Stomach smooth muscle (tissue), 2 donors: ENCODE measurements at regions not wholly inside any gene's neighbourhood (a gene's known extent, or its start where the extent isn't known, plus 50 kb on each side); places are given as distances from the start of the nearest gene placed in this dataset.

Experiments
- H3K27ac ChIP-seq: one replicate; pipeline ENCODE4 v1.7.0; 2013; ENCODE audit warnings: mild to moderate bottlenecking, low read length, inconsistent platforms
- H3K27me3 ChIP-seq, 2 donors: one replicate each; pipeline ENCODE4 v1.7.0; 2013; ENCODE audit warnings: low read length in 2 of 2; ENCODE audit not compliant: insufficient read depth in 2 of 2, control insufficient read depth in 1 of 2
- H3K36me3 ChIP-seq, 2 donors: one replicate each; pipeline ENCODE4 v1.7.0; 2013; ENCODE audit warnings: low read length in 2 of 2; ENCODE audit not compliant: control insufficient read depth in 2 of 2, insufficient read depth in 2 of 2
- H3K4me1 ChIP-seq: one replicate; pipeline ENCODE4 v1.7.0; 2013; ENCODE audit warnings: low read length; ENCODE audit not compliant: control insufficient read depth, insufficient read depth
- H3K4me3 ChIP-seq, 2 donors: one replicate each; pipeline ENCODE4 v1.7.0; 2013; ENCODE audit warnings: low read length in 2 of 2
- H3K9ac ChIP-seq, 2 donors: one replicate each; pipeline ENCODE4 v1.7.0; 2013; ENCODE audit warnings: low read length in 2 of 2, mild to moderate bottlenecking in 1 of 2
- H3K9me3 ChIP-seq, 2 donors: one replicate each; pipeline ENCODE4 v1.7.0; 2013; ENCODE audit warnings: low read length in 2 of 2; ENCODE audit not compliant: control insufficient read depth in 2 of 2
- donor health status: healthy.
- donor health status: Pancreatic carcinoma.

DNA sequence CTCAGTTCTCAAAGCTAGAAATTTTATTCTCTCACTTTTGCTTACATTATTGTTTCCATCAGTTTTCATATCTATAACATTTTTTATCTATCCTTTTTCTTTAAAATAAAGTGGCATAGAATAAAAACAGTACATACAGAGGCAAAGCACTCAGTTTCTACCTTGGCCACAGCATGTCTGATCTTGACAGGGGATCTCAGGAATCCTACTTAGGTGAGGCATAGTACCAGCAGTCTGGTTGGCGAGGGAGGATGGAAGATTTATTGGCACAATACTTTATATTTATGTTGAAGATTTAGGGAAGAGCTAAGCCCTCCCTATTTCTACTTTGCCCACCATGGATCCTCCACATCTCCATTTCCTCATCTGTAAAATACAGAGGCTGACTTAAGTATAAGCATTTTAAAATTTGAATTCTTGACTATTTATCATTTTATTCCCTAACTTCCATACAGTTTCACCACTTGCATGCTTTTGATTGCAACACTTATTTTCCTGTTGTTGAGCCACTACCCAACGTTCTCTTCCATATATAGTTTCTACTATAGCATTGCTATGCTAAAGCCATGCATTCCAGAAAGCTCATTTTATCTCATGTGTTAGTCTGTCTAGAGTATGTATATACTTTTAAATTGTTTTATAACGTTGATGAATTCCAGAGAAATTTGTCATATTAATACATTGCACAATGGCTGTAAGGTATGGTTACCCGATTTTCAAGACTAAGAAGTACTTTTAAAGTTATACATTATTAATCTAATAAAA, 506.7 kb downstream of the KCTD12 start:
- H3K4me3 ChIP-seq: no peak overlapping the region

DNA sequence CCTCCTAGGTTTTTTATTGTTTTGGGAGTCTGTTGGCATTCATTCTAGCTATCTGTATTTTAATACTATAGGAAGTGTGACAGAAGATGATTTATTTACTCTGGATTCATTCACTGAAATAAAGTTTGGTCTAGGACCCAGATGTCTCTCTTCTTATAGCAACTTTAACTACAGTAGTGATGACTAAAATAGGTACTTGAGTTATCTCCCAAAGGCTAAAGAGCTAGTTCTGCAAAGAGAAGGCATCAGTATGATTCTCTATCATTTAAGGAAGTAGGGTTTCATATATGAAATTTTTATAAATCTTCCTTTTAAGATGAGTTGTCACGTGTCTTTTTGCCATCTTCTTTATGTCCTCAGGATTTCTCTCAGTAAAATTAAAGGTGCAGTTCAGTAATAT, 507.4 kb downstream of the KCTD12 start:
- H3K4me1 ChIP-seq: no peaks in the 10 kb centered on the region
- no peak overlapping the region for H3K27ac ChIP-seq
- no peaks in the 10 kb centered on the region for H3K27me3 ChIP-seq
- no peak overlapping the region for H3K9ac ChIP-seq
- no peak overlapping the region for H3K4me3 ChIP-seq
- H3K9me3 ChIP-seq: no peaks in the 10 kb centered on the region
- no peaks in the 10 kb centered on the region for H3K36me3 ChIP-seq

More for the DNA sequence above, 506.7 kb downstream of the KCTD12 start:
- Histone ChIP-seq H3K27ac (no peak overlapping the region), H3K4me1 (peaks cover 4% of the 10 kb centered on the region), H3K36me3 (no peaks in the 10 kb centered on the region), H3K9me3 (no peaks in the 10 kb centered on the region), H3K9ac (no peak overlapping the region), H3K27me3 (no peaks in the 10 kb centered on the region)

DNA sequence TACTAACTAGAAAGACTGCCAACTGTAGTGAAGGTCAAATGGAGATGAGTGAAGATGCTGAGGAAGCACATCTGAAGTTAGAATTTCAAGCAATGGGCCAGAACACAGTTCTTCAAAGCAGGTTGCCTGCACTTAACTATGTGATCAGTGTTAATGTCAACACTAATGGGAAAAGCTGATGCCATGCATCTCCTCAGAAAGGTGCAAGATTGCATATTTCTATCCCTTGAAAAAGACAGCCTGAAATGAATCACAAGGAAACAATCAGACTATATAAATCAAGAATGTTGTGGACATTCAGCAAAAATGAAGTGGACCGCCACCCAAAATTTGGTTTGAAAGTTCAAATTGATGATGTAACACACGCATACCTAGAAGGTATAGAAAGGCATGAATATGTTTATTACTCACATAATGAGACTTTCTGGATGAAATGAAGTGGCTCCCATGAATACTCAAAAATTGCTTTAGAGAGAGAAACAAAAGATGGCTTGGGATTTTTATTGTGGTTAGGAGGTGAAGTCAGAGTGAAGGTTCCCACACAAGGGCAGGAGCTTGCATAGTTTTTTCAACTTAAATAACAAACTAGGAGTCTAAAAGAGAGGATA, 522.4 kb downstream of the KCTD12 start:
- Histone ChIP-seq H3K27ac (no peak overlapping the region), H3K9me3 (no peaks in the 10 kb centered on the region), H3K9ac (no peak overlapping the region), H3K36me3 (no peaks in the 10 kb centered on the region), H3K27me3 (no peaks in the 10 kb centered on the region), H3K4me3 (no peak overlapping the region), H3K4me1 (no peaks in the 10 kb centered on the region)

GRCh38 chr13:76361868-76362267, 524.3 kb downstream of the KCTD12 start:
- H3K36me3 ChIP-seq: no peaks in the 10 kb centered on the region
- H3K27me3 ChIP-seq: no peaks in the 10 kb centered on the region
- H3K9ac ChIP-seq: no peak overlapping the region
- H3K4me1 ChIP-seq: no peaks in the 10 kb centered on the region
- no peaks in the 10 kb centered on the region for H3K9me3 ChIP-seq
- no peak overlapping the region for H3K27ac ChIP-seq
- H3K4me3 ChIP-seq: no peak overlapping the region

DNA sequence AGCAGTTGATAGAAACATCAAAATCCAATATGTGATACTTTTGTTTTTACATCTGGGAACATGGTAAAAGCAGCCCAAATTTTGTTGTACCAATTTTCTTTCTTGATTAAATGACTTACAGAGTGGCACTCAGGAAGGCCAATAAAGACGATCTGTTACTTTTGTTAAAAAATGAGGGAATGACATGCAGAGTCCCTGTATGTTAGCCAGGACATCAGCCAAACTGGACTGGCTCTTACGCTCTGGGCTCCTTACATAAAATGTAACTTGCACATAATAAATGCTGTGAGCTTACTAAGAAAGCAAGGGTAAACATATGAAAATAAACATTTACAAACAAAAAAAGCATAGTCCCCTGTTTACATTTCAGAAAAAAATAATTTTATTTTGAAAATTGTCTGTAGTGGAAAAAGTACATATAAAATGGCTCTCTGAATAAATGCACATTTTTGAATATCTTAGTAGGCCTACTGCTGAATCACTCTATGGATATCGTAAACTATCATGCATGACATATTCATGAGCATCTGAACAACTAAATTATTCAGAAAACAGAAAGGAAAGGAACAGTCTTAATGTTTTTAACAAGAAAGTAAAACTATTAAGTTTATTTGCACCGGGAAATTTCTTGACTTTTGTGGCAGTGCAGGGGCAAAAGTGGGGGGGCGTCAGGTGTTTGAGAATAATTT, 534.5 kb downstream of the KCTD12 start:
- Histone ChIP-seq H3K9me3 (no peaks in the 10 kb centered on the region), H3K36me3 (no peaks in the 10 kb centered on the region), H3K4me3 (no peak overlapping the region), H3K27ac (no peak overlapping the region), H3K9ac (no peak overlapping the region), H3K27me3 (no peaks in the 10 kb centered on the region), H3K4me1 (no peaks in the 10 kb centered on the region)

DNA sequence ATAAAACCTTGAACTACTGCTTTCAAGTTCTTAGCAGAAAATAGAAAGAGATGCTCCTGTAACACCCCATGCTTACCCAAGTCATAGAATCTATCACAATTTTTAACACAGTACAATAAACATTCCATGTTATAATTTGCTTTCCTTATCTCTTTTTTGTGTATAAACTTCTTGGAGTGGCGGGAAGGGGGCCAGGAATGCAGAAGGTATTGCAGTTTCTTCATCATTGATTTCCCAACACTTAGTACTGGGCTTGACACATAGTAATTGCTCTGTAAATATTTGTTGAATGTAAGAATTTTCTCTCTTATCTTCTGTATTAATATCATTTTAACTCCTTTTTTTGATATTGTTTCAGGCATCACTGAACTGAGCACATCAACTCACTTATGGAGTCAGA, 535.8 kb downstream of the KCTD12 start:
- Histone ChIP-seq H3K4me3 (no peak overlapping the region), H3K9ac (no peak overlapping the region), H3K27me3 (no peaks in the 10 kb centered on the region), H3K4me1 (no peaks in the 10 kb centered on the region), H3K36me3 (no peaks in the 10 kb centered on the region), H3K27ac (no peak overlapping the region), H3K9me3 (no peaks in the 10 kb centered on the region)

DNA sequence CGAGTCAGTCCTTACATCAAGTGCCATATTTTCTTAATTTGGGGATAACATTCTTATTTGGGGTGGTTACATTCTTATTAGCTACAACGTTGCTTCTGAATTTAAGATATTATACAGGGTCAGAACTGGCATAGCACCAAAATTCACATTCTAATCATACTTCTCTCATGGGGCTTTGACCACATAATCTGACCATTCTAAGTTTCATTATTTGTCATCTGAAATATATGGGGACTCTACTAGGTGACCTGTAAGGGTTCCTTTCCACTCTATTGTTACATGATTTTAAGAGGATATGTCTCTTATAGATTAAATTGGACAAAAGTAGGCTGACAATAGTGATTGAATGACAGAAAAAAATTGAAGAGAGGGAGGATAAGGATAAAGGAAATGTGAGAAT, 536.5 kb downstream of the KCTD12 start:
- Histone ChIP-seq H3K9ac (no peak overlapping the region), H3K9me3 (no peaks in the 10 kb centered on the region), H3K36me3 (no peaks in the 10 kb centered on the region), H3K4me1 (no peaks in the 10 kb centered on the region), H3K27ac (no peak overlapping the region), H3K4me3 (no peak overlapping the region), H3K27me3 (no peaks in the 10 kb centered on the region)

DNA sequence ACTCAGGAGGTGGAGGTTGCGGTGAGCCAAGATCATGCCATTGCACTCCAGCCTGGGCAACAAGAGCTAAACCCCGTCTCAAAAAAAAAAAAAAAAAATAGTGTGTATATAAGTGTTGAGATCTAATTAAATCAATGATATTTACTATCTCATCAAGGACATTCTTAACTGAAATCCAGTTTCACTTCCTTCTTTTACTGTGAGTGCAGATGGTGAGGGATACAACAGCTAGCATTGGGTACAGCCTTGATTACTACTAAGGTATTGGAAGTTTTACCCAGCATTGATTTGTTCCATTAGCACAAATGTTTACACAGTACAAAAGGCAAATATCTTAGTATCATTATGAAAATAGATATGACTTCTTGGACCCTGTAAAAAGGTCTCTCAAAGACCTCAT, 546.6 kb downstream of the KCTD12 start:
- Histone ChIP-seq H3K9me3 (no peaks in the 10 kb centered on the region), H3K27me3 (no peaks in the 10 kb centered on the region), H3K4me3 (no peak overlapping the region), H3K36me3 (no peaks in the 10 kb centered on the region), H3K27ac (no peak overlapping the region), H3K4me1 (peaks cover 8% of the 10 kb centered on the region), H3K9ac (no peak overlapping the region)

DNA sequence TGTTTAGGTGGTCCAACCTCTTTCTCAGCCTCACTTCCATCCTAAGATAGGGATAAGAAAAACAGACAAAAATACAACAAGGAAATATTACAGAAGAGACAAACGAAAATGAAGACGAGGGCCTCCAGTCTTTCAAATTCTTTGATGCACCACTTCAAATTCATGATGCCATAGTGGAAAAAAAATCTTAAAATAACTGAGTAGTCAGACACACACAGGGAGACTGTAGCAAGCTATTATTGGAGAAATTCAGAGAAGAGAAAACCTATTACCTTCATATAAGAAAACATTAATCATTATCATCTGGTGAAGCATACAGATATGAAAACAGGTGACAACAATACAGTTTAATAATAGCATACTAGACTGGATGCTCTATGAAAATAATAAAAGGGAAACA, 548.2 kb downstream of the KCTD12 start:
- Histone ChIP-seq H3K9me3 (no peaks in the 10 kb centered on the region), H3K9ac (no peak overlapping the region), H3K36me3 (no peaks in the 10 kb centered on the region), H3K4me3 (no peak overlapping the region), H3K27me3 (no peaks in the 10 kb centered on the region), H3K4me1 (peaks cover 10% of the 10 kb centered on the region), H3K27ac (no peak overlapping the region)

DNA sequence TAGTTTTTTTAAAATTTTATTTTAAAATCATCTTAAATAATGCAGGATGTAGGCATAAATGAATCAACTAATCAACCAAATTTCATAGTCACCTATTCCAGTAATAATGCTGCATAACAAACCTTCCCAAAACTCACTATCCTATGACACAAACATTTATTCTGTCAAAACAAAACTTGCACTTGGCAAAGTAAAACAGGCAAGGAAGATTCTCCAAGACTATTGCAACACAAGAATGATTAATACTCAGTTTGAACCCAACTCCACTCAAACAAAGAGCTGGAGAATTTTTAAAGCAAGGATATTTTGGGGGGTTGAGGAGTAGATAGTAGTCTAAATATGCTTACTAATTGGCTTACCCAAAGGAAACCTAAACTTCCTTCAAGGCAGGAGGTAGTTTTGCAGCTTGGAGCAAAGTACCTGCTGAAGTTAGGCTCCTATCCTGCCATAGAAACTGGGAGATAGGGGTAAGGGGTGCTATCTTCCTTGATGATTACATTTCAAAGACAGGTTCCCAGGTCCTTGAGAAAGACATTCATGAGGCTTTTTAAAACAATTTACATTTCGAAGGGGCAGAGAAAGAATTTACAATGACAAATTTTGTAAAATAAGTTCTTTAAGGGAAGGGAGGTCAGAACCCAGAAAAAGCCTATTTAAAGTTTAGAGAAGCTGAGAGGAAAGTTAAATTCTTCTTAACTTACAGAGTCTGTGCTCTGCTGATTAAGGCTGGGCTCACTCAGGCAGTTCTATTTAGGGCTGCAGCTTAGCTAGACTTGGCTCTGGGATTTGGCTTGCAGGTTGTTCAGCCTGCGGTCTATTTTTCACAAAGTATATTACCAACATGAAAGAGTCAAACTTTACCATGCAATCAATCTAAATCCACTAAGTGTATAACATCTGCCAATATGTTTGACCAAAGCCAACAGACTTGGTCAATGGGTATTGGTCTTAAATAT, 549.0 kb downstream of the KCTD12 start:
- no peak overlapping the region for H3K27ac ChIP-seq

More for the DNA sequence above, 549.0 kb downstream of the KCTD12 start:
- Histone ChIP-seq H3K9ac (no peak overlapping the region), H3K9me3 (no peaks in the 10 kb centered on the region), H3K4me1 (peaks cover 13% of the 10 kb centered on the region), H3K4me3 (no peak overlapping the region), H3K36me3 (no peaks in the 10 kb centered on the region), H3K27me3 (no peaks in the 10 kb centered on the region)
